ENCODE measurements at regions not wholly inside any gene's neighbourhood (a gene's known extent, or its start where the extent isn't known, plus 50 kb on each side); places are given as distances from the start of the nearest gene placed in this dataset.

DNA sequence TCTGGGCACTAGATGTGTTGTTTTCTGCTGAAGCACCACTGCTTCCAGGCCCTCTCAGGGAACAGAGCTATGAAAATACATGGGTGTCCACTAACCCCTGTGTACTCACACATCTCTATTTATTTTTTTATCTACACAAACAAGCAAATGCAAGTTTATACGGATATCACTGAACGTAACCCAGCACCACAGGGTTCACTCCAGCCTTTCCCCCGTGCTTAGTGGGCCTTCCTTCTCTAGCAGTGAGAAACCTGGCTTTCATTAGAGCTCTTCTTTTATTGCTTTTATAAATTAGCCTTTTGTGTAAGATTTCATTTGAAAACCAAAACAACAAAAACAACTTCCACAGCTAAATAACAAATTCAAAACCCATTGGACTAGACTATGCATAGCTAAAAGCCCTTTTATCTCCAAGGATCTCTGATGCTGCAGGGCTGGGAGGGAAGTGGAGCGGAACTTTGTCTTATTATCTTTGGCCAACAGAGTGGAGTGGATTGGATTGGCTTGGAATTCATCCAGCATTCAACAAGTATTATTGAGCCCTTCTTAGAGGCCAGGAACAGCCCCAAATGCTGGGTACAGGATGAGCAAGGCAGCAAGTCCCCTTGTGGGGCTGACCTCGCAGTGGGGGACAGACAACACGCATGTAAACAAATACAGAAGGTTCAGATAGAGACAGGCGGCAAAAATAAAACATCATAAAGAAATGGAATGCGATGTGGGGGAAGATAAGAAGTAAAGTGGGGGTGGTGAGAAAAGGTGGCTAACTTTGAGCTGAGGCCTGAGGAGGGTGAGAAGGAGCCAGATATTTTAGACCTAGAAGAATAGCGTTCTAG, 371.8 kb upstream of the POU3F1 start (continued):
- TF ChIP-seq DPF2 (IDR thresholded peaks at IDR 0.05) (peak; percentile 85), CBFA2T3 (IDR thresholded peaks at IDR 0.05) (peak; percentile 86), PML (IDR thresholded peaks at IDR 0.05; ENCODE audit: low read length) (peak; percentile 56; the same call in 1 of the 2 replicates), ETS1 (conservative IDR thresholded peaks at IDR 0.05; ENCODE audit: control insufficient read depth, low read depth, low read length) (no peak), ARID1B (IDR thresholded peaks at IDR 0.05) (peak; percentile 92), GATAD2B (IDR thresholded peaks at IDR 0.05; ENCODE audit: borderline replicate concordance) (no peak), ZNF766 (CRISPR knock-in tag; conservative IDR thresholded peaks at IDR 0.05) (0 out of 2 replicates have a peak, but pooled peaks have one; percentile 23), RBM34 (IDR thresholded peaks at IDR 0.05; ENCODE audit: borderline replicate concordance, insufficient read depth, low read length) (no peak), SOX6 (IDR thresholded peaks at IDR 0.05) (peak; percentile 77), HDAC3 (IDR thresholded peaks at IDR 0.05; ENCODE audit: borderline replicate concordance, partially characterized antibody) (peak; percentile 23), NEUROD1 (IDR thresholded peaks at IDR 0.05; ENCODE audit: borderline replicate concordance, low read depth, low read length, partially characterized antibody) (no peak), PCBP2 (IDR thresholded peaks at IDR 0.05; ENCODE audit: low read depth, low read length, poor library complexity, severe bottlenecking) (no peak), ZNF699 (CRISPR knock-in tag; IDR thresholded peaks at IDR 0.05; ENCODE audit: insufficient replicate concordance) (no peak), SAFB2 (IDR thresholded peaks at IDR 0.05; ENCODE audit: borderline replicate concordance, low read depth, low read length, severe bottlenecking) (no peak)
- TF ChIP-seq, protein P1, sequence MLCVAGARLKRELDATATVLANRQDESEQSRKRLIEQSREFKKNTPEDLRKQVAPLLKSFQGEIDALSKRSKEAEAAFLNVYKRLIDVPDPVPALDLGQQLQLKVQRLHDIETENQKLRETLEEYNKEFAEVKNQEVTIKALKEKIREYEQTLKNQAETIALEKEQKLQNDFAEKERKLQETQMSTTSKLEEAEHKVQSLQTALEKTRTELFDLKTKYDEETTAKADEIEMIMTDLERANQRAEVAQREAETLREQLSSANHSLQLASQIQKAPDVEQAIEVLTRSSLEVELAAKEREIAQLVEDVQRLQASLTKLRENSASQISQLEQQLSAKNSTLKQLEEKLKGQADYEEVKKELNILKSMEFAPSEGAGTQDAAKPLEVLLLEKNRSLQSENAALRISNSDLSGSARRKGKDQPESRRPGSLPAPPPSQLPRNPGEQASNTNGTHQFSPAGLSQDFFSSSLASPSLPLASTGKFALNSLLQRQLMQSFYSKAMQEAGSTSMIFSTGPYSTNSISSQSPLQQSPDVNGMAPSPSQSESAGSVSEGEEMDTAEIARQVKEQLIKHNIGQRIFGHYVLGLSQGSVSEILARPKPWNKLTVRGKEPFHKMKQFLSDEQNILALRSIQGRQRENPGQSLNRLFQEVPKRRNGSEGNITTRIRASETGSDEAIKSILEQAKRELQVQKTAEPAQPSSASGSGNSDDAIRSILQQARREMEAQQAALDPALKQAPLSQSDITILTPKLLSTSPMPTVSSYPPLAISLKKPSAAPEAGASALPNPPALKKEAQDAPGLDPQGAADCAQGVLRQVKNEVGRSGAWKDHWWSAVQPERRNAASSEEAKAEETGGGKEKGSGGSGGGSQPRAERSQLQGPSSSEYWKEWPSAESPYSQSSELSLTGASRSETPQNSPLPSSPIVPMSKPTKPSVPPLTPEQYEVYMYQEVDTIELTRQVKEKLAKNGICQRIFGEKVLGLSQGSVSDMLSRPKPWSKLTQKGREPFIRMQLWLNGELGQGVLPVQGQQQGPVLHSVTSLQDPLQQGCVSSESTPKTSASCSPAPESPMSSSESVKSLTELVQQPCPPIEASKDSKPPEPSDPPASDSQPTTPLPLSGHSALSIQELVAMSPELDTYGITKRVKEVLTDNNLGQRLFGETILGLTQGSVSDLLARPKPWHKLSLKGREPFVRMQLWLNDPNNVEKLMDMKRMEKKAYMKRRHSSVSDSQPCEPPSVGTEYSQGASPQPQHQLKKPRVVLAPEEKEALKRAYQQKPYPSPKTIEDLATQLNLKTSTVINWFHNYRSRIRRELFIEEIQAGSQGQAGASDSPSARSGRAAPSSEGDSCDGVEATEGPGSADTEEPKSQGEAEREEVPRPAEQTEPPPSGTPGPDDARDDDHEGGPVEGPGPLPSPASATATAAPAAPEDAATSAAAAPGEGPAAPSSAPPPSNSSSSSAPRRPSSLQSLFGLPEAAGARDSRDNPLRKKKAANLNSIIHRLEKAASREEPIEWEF (CRISPR knock-in tag; IDR thresholded peaks at IDR 0.05) = no peak
- TF ChIP-seq, protein P2, sequence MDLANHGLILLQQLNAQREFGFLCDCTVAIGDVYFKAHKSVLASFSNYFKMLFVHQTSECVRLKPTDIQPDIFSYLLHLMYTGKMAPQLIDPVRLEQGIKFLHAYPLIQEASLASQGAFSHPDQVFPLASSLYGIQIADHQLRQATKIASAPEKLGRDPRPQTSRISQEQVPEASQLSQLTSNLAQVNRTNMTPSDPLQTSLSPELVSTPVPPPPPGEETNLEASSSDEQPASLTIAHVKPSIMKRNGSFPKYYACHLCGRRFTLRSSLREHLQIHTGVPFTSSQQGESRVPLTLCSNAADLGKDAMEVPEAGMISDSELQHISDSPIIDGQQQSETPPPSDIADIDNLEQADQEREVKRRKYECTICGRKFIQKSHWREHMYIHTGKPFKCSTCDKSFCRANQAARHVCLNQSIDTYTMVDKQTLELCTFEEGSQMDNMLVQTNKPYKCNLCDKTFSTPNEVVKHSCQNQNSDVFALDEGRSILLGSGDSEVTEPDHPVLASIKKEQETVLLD (IDR thresholded peaks at IDR 0.05) = no peak
- TF ChIP-seq, protein P3, sequence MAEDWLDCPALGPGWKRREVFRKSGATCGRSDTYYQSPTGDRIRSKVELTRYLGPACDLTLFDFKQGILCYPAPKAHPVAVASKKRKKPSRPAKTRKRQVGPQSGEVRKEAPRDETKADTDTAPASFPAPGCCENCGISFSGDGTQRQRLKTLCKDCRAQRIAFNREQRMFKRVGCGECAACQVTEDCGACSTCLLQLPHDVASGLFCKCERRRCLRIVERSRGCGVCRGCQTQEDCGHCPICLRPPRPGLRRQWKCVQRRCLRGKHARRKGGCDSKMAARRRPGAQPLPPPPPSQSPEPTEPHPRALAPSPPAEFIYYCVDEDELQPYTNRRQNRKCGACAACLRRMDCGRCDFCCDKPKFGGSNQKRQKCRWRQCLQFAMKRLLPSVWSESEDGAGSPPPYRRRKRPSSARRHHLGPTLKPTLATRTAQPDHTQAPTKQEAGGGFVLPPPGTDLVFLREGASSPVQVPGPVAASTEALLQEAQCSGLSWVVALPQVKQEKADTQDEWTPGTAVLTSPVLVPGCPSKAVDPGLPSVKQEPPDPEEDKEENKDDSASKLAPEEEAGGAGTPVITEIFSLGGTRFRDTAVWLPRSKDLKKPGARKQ (CRISPR knock-in tag; IDR thresholded peaks at IDR 0.05) = no peak

All from K562 (cell line).